ENCODE measurements at regions not wholly inside any gene's neighbourhood (a gene's known extent, or its start where the extent isn't known, plus 50 kb on each side); places are given as distances from the start of the nearest gene placed in this dataset.

DNA sequence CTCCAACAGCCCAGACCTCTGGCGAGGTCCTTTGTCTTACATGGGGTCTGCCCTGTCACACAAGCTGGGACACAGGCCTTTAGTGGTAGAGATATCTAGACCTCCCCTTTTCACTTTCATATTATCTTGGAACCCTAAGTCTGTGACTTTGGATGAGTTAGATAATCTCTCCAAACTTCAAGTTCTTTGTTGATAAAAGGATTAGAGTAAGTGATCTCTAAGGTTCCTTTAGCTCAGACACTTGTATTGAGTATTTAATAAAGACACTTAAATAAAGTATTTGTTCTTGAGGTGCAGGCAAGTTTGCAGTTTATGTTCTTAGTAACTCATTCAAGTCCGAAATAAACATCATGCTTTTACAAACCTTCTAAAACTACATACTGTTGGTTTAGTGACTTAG is 459.6 kb downstream of the SHQ1 start:
- no peak overlapping the region for H3K27ac ChIP-seq (ENCODE audit: low read length)
- DNase-seq (ENCODE audit: low read depth, low spot score) (no peak), ATAC-seq (no peak)
- no peaks in the 10 kb centered on the region for H3K36me3 ChIP-seq (ENCODE audit: control insufficient read depth, insufficient read depth, low read length)
- CTCF ChIA-PET, result no interaction called here
- POLR2A ChIA-PET, result no interaction called here
- in situ Hi-C loops (cut with HindIII; ENCODE audit: low pct_unique_long_range_greater_than_20kb, low sequenced_read_pairs) (no loop called here), intact Hi-C loops (cut with micrococcal nuclease; ENCODE audit: unreplicated experiment) (no loop called here)
- BruUV-seq (replicated peaks), result no TSS peak
- no peaks in the 10 kb centered on the region for H3K9me3 ChIP-seq (ENCODE audit: control insufficient read depth, insufficient read depth, low read depth, low read length)
- TF ChIP-seq TCF7L2 (IDR thresholded peaks at IDR 0.05; ENCODE audit: low read depth, low read length) (no peak), SIN3A (IDR thresholded peaks at IDR 0.05; ENCODE audit: borderline replicate concordance, insufficient read depth, low read depth, low read length) (no peak), POLR2AphosphoS5 (IDR thresholded peaks at IDR 0.05; ENCODE audit: low read depth, low read length) (no peak)
- TF ChIP-seq, protein P1, sequence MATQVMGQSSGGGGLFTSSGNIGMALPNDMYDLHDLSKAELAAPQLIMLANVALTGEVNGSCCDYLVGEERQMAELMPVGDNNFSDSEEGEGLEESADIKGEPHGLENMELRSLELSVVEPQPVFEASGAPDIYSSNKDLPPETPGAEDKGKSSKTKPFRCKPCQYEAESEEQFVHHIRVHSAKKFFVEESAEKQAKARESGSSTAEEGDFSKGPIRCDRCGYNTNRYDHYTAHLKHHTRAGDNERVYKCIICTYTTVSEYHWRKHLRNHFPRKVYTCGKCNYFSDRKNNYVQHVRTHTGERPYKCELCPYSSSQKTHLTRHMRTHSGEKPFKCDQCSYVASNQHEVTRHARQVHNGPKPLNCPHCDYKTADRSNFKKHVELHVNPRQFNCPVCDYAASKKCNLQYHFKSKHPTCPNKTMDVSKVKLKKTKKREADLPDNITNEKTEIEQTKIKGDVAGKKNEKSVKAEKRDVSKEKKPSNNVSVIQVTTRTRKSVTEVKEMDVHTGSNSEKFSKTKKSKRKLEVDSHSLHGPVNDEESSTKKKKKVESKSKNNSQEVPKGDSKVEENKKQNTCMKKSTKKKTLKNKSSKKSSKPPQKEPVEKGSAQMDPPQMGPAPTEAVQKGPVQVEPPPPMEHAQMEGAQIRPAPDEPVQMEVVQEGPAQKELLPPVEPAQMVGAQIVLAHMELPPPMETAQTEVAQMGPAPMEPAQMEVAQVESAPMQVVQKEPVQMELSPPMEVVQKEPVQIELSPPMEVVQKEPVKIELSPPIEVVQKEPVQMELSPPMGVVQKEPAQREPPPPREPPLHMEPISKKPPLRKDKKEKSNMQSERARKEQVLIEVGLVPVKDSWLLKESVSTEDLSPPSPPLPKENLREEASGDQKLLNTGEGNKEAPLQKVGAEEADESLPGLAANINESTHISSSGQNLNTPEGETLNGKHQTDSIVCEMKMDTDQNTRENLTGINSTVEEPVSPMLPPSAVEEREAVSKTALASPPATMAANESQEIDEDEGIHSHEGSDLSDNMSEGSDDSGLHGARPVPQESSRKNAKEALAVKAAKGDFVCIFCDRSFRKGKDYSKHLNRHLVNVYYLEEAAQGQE (IDR thresholded peaks at IDR 0.05; ENCODE audit: insufficient read depth in 1 of 2, low read depth in 2 of 2, low read length in 1 of 2), result no peak
- TF ChIP-seq, protein P2, sequence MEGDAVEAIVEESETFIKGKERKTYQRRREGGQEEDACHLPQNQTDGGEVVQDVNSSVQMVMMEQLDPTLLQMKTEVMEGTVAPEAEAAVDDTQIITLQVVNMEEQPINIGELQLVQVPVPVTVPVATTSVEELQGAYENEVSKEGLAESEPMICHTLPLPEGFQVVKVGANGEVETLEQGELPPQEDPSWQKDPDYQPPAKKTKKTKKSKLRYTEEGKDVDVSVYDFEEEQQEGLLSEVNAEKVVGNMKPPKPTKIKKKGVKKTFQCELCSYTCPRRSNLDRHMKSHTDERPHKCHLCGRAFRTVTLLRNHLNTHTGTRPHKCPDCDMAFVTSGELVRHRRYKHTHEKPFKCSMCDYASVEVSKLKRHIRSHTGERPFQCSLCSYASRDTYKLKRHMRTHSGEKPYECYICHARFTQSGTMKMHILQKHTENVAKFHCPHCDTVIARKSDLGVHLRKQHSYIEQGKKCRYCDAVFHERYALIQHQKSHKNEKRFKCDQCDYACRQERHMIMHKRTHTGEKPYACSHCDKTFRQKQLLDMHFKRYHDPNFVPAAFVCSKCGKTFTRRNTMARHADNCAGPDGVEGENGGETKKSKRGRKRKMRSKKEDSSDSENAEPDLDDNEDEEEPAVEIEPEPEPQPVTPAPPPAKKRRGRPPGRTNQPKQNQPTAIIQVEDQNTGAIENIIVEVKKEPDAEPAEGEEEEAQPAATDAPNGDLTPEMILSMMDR (IDR thresholded peaks at IDR 0.05), result no peak
- no peaks in the 10 kb centered on the region for H3K27me3 ChIP-seq (ENCODE audit: control insufficient read depth, insufficient read depth, low read length)
- H3K4me1 ChIP-seq (ENCODE audit: control insufficient read depth, insufficient read depth, low read length), result no peaks in the 10 kb centered on the region
- no peak overlapping the region for H3K4me3 ChIP-seq (ENCODE audit: low read depth in 2 of 2, low read length in 2 of 2)

DNA sequence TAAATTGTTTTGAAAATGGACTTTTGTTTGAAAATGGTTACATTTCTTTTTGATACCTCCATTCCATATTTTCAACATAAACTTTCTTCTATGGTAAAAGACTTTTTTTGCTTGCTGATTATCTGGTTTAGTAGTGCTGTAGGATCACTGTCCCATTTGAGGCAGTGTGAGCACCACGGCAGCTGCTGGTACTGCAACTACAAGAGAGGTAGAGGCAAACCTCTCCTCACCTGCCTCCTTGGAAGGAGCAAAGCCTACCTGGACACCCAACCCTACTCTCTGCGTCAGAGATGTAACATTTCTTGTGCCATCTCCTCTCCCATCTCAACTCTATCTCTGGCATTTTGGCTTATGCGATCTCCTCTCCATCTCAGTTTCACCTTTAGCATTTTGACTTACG is 460.1 kb downstream of the SHQ1 start:
- Histone ChIP-seq H3K4me3 (ENCODE audit: low read depth in 2 of 2, low read length in 2 of 2) (no peak overlapping the region), H3K36me3 (ENCODE audit: control insufficient read depth, insufficient read depth, low read length) (no peaks in the 10 kb centered on the region), H3K27me3 (ENCODE audit: control insufficient read depth, insufficient read depth, low read length) (no peaks in the 10 kb centered on the region), H3K27ac (ENCODE audit: low read length) (no peak overlapping the region), H3K4me1 (ENCODE audit: control insufficient read depth, insufficient read depth, low read length) (no peaks in the 10 kb centered on the region), H3K9me3 (ENCODE audit: control insufficient read depth, insufficient read depth, low read depth, low read length) (no peaks in the 10 kb centered on the region)
- ATAC-seq, result no peak
- ChIA-PET CTCF (no interaction called here), POLR2A (no interaction called here)
- in situ Hi-C loops (cut with HindIII; ENCODE audit: low pct_unique_long_range_greater_than_20kb, low sequenced_read_pairs) (no loop called here), intact Hi-C loops (cut with micrococcal nuclease; ENCODE audit: unreplicated experiment) (no loop called here)
- TF ChIP-seq TCF7L2 (IDR thresholded peaks at IDR 0.05; ENCODE audit: low read depth, low read length) (no peak), POLR2AphosphoS5 (IDR thresholded peaks at IDR 0.05; ENCODE audit: low read depth, low read length) (no peak), SIN3A (IDR thresholded peaks at IDR 0.05; ENCODE audit: borderline replicate concordance, insufficient read depth, low read depth, low read length) (no peak)
- TF ChIP-seq, protein P1 (IDR thresholded peaks at IDR 0.05; ENCODE audit: insufficient read depth in 1 of 2, low read depth in 2 of 2, low read length in 1 of 2), result no peak
- TF ChIP-seq, protein P2 (IDR thresholded peaks at IDR 0.05), result no peak
- no TSS peak for BruUV-seq (replicated peaks)
- DNase-seq (ENCODE audit: low read depth, low spot score), result no peak
